ENCODE measurements at regions not wholly inside any gene's neighbourhood (a gene's known extent, or its start where the extent isn't known, plus 50 kb on each side); places are given as distances from the start of the nearest gene placed in this dataset.
"Not testable (repeated sequence)": the region's sequence is repeated elsewhere in the genome, so short reads cannot be mapped to it uniquely, and the experiment has no call there.

DNA sequence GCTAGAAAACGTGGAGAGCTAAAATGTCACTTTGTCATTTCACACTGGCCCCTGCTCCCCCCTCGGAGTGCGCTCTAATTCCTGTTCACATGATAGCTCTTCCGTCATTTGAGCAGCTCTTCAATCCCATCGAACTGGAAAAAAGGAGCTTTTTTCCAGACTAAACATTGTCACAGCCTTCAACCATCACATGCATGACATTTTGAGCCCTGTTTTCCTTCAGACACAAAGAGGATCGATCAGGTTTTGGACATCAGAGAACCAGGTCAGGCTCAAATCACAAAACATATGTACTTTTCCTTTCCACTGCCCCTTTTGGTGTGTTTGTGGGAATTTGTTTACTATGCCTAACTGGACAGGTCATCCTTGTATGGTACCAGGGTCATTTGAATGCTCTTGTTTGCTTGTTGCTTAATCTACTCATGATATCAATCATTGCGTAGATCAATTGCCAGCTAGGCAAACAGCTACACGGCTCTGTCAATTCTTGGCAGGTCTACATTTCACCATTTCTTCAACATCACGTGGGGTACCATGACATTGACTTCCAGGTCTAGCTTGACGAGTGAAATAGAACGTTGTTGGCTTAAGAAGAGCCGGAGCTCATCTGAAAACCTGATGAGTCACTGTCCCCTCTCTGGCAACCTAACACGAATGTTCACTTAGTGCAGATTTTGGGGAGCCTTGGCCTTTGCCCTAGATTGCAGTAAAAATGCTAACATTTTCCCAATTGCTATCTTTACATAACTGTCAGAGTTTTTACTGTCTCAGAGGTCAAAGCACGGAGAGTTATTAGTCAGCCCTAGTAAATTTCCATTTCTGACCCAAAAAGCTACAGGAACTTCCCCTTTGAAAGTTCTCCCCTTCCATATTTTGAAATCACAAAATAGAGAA, 87.3 kb downstream of the LYZL2 start:
- H3K36me3 ChIP-seq = no peaks in the 10 kb centered on the region
- intact Hi-C loops (cut with DNase I; ENCODE audit: low total_unique reads) = no loop called here
- peaks cover 0 to 6% (median 0%) of the 10 kb centered on the region in 4 donors for H3K4me1 ChIP-seq
- DNase-seq = no peak
- H3K9me3 ChIP-seq = no peaks in the 10 kb centered on the region
- no peaks in the 10 kb centered on the region for H3K27me3 ChIP-seq
- TF ChIP-seq POLR2A (IDR thresholded peaks at IDR 0.05) (no peak), EP300 (IDR thresholded peaks at IDR 0.05) (no peak), POLR2AphosphoS5 (IDR thresholded peaks at IDR 0.05) (no peak)
- TF ChIP-seq, protein P1, sequence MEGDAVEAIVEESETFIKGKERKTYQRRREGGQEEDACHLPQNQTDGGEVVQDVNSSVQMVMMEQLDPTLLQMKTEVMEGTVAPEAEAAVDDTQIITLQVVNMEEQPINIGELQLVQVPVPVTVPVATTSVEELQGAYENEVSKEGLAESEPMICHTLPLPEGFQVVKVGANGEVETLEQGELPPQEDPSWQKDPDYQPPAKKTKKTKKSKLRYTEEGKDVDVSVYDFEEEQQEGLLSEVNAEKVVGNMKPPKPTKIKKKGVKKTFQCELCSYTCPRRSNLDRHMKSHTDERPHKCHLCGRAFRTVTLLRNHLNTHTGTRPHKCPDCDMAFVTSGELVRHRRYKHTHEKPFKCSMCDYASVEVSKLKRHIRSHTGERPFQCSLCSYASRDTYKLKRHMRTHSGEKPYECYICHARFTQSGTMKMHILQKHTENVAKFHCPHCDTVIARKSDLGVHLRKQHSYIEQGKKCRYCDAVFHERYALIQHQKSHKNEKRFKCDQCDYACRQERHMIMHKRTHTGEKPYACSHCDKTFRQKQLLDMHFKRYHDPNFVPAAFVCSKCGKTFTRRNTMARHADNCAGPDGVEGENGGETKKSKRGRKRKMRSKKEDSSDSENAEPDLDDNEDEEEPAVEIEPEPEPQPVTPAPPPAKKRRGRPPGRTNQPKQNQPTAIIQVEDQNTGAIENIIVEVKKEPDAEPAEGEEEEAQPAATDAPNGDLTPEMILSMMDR (IDR thresholded peaks at IDR 0.05) = no peak
- 37 to 39% (median 37%) methylated on average over 13 to 14 of the region's 14 CpGs for WGBS, 5 donors
- H3K27ac ChIP-seq = peak overlapping the region in 2 of 5 donors; percentile 9 to 62
- H3K4me3 ChIP-seq = no peak overlapping the region

DNA sequence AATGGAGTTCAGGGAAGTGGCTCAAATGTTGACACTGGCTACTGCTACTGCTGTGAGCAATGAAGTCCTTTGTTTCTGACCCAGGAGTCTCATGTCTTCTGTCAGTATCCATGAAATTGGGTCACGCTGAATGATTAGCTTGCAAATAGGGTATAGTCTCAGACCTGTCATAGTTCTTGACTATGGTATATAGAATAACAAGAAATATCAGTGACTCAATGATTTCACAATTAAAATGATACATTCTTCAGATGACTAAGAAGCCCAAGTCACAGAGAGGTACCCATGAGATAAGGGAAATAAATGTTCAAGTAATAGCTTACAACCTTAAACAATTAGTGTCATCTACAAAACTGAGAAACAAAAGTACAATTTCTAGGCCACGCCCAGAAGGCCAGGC, 89.3 kb downstream of the LYZL2 start:
- TF ChIP-seq, protein P1 (IDR thresholded peaks at IDR 0.05) = no peak
- TF ChIP-seq POLR2A (IDR thresholded peaks at IDR 0.05) = no peak
- TF ChIP-seq EP300 (IDR thresholded peaks at IDR 0.05) = no peak
- no peak for TF ChIP-seq POLR2AphosphoS5 (IDR thresholded peaks at IDR 0.05)
- Histone ChIP-seq H3K36me3 (no peaks in the 10 kb centered on the region), H3K4me3 (no peak overlapping the region), H3K27ac (no peak overlapping the region), H3K9me3 (no peaks in the 10 kb centered on the region), H3K27me3 (no peaks in the 10 kb centered on the region), H3K4me1 (peaks cover 0 to 15% (median 0%) of the 10 kb centered on the region in 4 donors)
- intact Hi-C loops (cut with DNase I; ENCODE audit: low total_unique reads) = no loop called here
- 64 to 94% (median 81%) methylated on average over 2 of the region's 2 CpGs for WGBS, 5 donors
- DNase-seq = no peak

DNA sequence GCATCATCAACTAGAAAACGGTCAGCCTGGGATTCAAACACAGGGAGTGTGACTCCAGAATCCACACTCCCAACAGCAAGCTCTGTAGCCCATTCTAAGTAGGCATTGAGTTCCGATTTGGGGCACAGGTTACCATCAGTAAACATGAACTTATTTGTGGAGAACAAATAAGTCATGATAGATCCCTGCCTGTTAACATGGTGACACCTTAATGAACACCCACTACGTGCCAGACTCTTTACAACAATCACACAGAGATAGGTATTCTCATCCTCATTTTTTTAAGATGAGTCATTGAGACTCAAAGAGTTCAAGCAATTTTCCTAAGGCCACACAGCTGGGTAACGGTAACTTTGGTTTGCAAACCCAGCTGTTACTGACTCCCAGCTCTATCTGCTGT, 91.5 kb downstream of the LYZL2 start:
- H3K27me3 ChIP-seq = no peaks in the 10 kb centered on the region
- H3K9me3 ChIP-seq = no peaks in the 10 kb centered on the region
- TF ChIP-seq EP300 (IDR thresholded peaks at IDR 0.05) (no peak), POLR2A (IDR thresholded peaks at IDR 0.05) (no peak), POLR2AphosphoS5 (IDR thresholded peaks at IDR 0.05) (no peak)
- TF ChIP-seq, protein P1 (IDR thresholded peaks at IDR 0.05) = no peak
- 20 to 42% (median 34%) methylated on average over 4 of the region's 4 CpGs for WGBS, 5 donors
- no peaks in the 10 kb centered on the region for H3K36me3 ChIP-seq
- no peak for DNase-seq
- intact Hi-C loops (cut with DNase I; ENCODE audit: low total_unique reads) = loop anchor here (5.0 kb wide), 1 partner anchor 146 kb away; no protein-coding TSS in a partner anchor
- peaks cover 0 to 20% (median 0%) of the 10 kb centered on the region in 4 donors for H3K4me1 ChIP-seq
- H3K4me3 ChIP-seq = no peak overlapping the region
- H3K27ac ChIP-seq = peak overlapping the region in 4 of 5 donors; percentile 3 to 54 (median 24)

DNA sequence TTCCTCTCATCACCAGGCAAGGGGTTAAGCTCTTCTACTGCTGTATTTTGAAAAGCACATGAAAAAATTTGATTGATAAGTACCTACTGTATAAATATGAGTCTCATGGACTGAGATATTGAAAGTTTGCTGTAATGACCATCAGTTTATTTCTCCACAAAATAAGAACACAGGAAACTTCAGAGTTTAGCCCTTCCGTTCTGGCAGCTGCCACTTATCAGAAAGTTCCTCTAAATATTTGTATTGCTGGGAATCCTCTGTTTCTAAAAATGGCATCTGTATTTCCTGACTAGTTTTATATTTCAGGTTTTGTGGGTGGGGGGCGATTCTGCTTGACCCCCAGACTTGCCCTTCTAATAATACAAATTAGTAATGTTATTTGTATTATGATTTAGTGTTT, 92.0 kb downstream of the LYZL2 start:
- H3K4me3 ChIP-seq = no peak overlapping the region
- no peak for DNase-seq
- no peaks in the 10 kb centered on the region for H3K27me3 ChIP-seq
- no peaks in the 10 kb centered on the region for H3K36me3 ChIP-seq
- H3K27ac ChIP-seq = peak overlapping the region in 4 of 5 donors; percentile 3 to 54 (median 24)
- 5 to 23% (median 14%) methylated on average over 2 of the region's 2 CpGs for WGBS, 5 donors
- intact Hi-C loops (cut with DNase I; ENCODE audit: low total_unique reads) = loop anchor here (5.0 kb wide), 1 partner anchor 145 kb away; no protein-coding TSS in a partner anchor
- TF ChIP-seq POLR2A (IDR thresholded peaks at IDR 0.05) (no peak), POLR2AphosphoS5 (IDR thresholded peaks at IDR 0.05) (no peak), EP300 (IDR thresholded peaks at IDR 0.05) (no peak)
- TF ChIP-seq, protein P1 (IDR thresholded peaks at IDR 0.05) = no peak
- no peaks in the 10 kb centered on the region for H3K9me3 ChIP-seq
- H3K4me1 ChIP-seq = peaks cover 0 to 20% (median 0%) of the 10 kb centered on the region in 4 donors

DNA sequence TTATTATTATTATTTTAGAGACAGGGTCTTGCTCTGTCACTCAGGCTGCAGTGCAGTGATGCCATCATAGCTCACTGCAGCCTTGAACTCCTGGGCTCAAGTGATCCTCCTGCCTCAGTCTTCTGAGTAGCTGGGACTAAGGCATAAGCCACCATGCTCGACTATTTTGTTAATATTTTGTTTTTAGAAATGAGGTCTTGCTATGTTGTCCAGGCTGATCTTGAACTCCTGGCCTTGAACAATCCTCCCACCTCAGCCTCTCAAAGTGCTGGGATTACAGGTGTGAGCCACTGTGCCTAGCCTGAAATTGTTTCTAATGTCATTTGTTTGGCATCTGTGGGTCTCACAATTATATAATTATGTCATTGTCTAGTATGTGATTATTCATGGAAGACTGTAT, 92.4 kb downstream of the LYZL2 start:
- H3K4me1 ChIP-seq = peaks cover 0 to 20% (median 0%) of the 10 kb centered on the region in 4 donors
- not testable (repeated sequence) for H3K36me3 ChIP-seq, H3K27me3 ChIP-seq, DNase-seq, H3K9me3 ChIP-seq, H3K4me3 ChIP-seq
- intact Hi-C loops (cut with DNase I; ENCODE audit: low total_unique reads) = loop anchor here (5.0 kb wide), 1 partner anchor 145 kb away; no protein-coding TSS in a partner anchor
- 25 to 63% (median 50%) methylated on average over 1 of the region's 1 CpG for WGBS, 5 donors
- peak overlapping the region in 4 of 5 donors; percentile 3 to 54 (median 16) for H3K27ac ChIP-seq

Data from stomach (tissue), 8 donors.